SK-N-SH (cell line): ENCODE measurements at regions not wholly inside any gene's neighbourhood (a gene's known extent, or its start where the extent isn't known, plus 50 kb on each side); places are given as distances from the start of the nearest gene placed in this dataset.

Experiments used
- PBX3 ChIP-seq: IDR thresholded peaks from 2 replicates; pipeline ENCODE4; 2012
- TF ChIP-seq, protein P1 (sequence below): IDR thresholded peaks from 2 replicates; pipeline ENCODE4 v1.4.0; 2012; ENCODE audit warnings: low read depth

DNA sequence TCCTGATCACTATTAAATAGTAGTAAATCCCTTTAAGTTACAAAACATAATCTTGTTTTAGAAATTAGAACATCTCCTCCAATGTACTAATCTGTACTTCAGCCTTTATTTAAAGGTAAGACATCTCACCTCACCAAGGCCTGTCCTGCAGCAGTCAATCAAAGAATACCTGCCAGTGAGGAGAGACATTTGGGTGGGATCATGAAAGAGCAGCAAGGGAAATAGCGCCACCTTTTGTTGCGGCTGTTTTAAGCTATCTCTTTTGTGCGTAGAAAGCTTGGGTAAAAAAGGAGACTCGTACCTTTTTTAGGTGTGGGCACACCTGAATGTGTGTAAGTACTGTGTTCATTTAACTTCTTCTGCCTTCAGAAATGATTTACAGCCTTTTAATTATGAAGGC, 117.8 kb upstream of the TMTC1 start:
- TF ChIP-seq, protein P1, sequence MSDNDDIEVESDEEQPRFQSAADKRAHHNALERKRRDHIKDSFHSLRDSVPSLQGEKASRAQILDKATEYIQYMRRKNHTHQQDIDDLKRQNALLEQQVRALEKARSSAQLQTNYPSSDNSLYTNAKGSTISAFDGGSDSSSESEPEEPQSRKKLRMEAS, result no peak
- no peak for TF ChIP-seq PBX3
